Testis (tissue), 2 donors: ENCODE measurements at regions not wholly inside any gene's neighbourhood (a gene's known extent, or its start where the extent isn't known, plus 50 kb on each side); places are given as distances from the start of the nearest gene placed in this dataset.

Source experiments
- CTCF ChIP-seq, 3 experiments: fragments of 450-650 bp in 2 of 3; fragments of 200-600 bp in 1 of 3; sonication (generic) in 1 of 3; IDR thresholded peaks; one replicate each; pipeline ENCODE4 v1.5.1; 2016 to 2019; ENCODE audit warnings: antibody characterized with exemption in 3 of 3, mild to moderate bottlenecking in 2 of 3, moderate library complexity in 1 of 3
- POLR2A ChIP-seq: fragments of 450-650 bp; IDR thresholded peaks from one replicate; pipeline ENCODE4 v1.6.1; 2017; ENCODE audit warnings: antibody characterized with exemption, mild to moderate bottlenecking, moderate library complexity

- no peak for TF ChIP-seq CTCF (IDR thresholded peaks at IDR 0.05)
- TF ChIP-seq POLR2A, result no peak
These were observed 117.0 kb upstream of the CCDC54 start for GRCh38 chr3:107260207-107260606.
